ENCODE measurements at regions not wholly inside any gene's neighbourhood (a gene's known extent, or its start where the extent isn't known, plus 50 kb on each side); places are given as distances from the start of the nearest gene placed in this dataset.

GRCh38 chr2:67516899-67517530 lies 119.9 kb downstream of the ETAA1 start:
- no peak for TF ChIP-seq CTCF (IDR thresholded peaks at IDR 0.05; ENCODE audit: extremely low read depth, missing control alignments)
- DNase-seq (ENCODE audit: low spot score): no peak

- no peak for DNase-seq (ENCODE audit: low spot score)
- TF ChIP-seq CTCF (IDR thresholded peaks at IDR 0.05; ENCODE audit: extremely low read depth, missing control alignments): no peak
Measured at GRCh38 chr2:67522148-67522547, 125.0 kb downstream of the ETAA1 start.

GRCh38 chr2:67524213-67524612 lies 127.1 kb downstream of the ETAA1 start:
- DNase-seq (ENCODE audit: low spot score): no peak

GRCh38 chr2:67524777-67525176 lies 127.6 kb downstream of the ETAA1 start:
- no peak for TF ChIP-seq CTCF (IDR thresholded peaks at IDR 0.05; ENCODE audit: extremely low read depth, missing control alignments)
- no peak for DNase-seq (ENCODE audit: low spot score)

More at GRCh38 chr2:67524213-67524612, 127.1 kb downstream of the ETAA1 start:
- no peak for TF ChIP-seq CTCF (IDR thresholded peaks at IDR 0.05; ENCODE audit: extremely low read depth, missing control alignments)

- DNase-seq (ENCODE audit: low spot score): no peak
- TF ChIP-seq CTCF (IDR thresholded peaks at IDR 0.05; ENCODE audit: extremely low read depth, missing control alignments): no peak
Measured at GRCh38 chr2:67526283-67526682, 129.2 kb downstream of the ETAA1 start.

GRCh38 chr2:67528320-67528719 lies 131.2 kb downstream of the ETAA1 start:
- no peak for TF ChIP-seq CTCF (IDR thresholded peaks at IDR 0.05; ENCODE audit: extremely low read depth, missing control alignments)
- DNase-seq (ENCODE audit: low spot score): no peak

- DNase-seq (ENCODE audit: low spot score): no peak
- no peak for TF ChIP-seq CTCF (IDR thresholded peaks at IDR 0.05; ENCODE audit: extremely low read depth, missing control alignments)
Measured at GRCh38 chr2:67532387-67532786, 135.3 kb downstream of the ETAA1 start.

Data from GM20000 (cell line).